Transverse colon (tissue), 3 donors: ENCODE measurements at regions not wholly inside any gene's neighbourhood (a gene's known extent, or its start where the extent isn't known, plus 50 kb on each side); places are given as distances from the start of the nearest gene placed in this dataset.

Experiments used
- CTCF ChIP-seq, 5 experiments: fragments of 200-600 bp in 3 of 5; fragments of 450-650 bp in 2 of 5; sonication (generic) in 3 of 5; IDR thresholded peaks; 1 replicate in 2 of 5; 2 replicates in 3 of 5; pipeline ENCODE4 v1.5.1; 2016 to 2017; ENCODE audit warnings: antibody characterized with exemption in 5 of 5, inconsistent platforms in 3 of 5, mild to moderate bottlenecking in 2 of 5, moderate library complexity in 1 of 5
- EP300 ChIP-seq: sonication (generic); formaldehyde crosslinking; IDR thresholded peaks from one replicate; pipeline ENCODE4 v1.6.1; 2017; ENCODE audit warnings: antibody characterized with exemption, low read depth
- POLR2A ChIP-seq: fragments of 450-650 bp; IDR thresholded peaks from one replicate; pipeline ENCODE4 v1.6.1; 2016; ENCODE audit warnings: antibody characterized with exemption, mild to moderate bottlenecking, moderate library complexity

- TF ChIP-seq CTCF (IDR thresholded peaks at IDR 0.05) (no peak), POLR2A (no peak), EP300 (no peak)
Measured at GRCh38 chrY:7463196-7463595, 551.6 kb upstream of the AMELY start.
